H9 (cell line): ENCODE measurements at regions not wholly inside any gene's neighbourhood (a gene's known extent, or its start where the extent isn't known, plus 50 kb on each side); places are given as distances from the start of the nearest gene placed in this dataset.
A peak's percentile ranks its signal among the peaks of the same experiment; 100 is the strongest.

Experiments
- DNase-seq: peaks from one replicate; pipeline ENCODE4 v3.0.0-alpha.2; 2017
- H2AFZ ChIP-seq: one replicate; pipeline ENCODE4 v1.6.1; 2013; ENCODE audit warnings: mild to moderate bottlenecking, low read length, control low read depth, moderate library complexity
- H2AK5ac ChIP-seq: 2 replicates; pipeline ENCODE4 v1.6.1; 2013; ENCODE audit warnings: low read length, control low read depth, mixed read lengths; ENCODE audit not compliant: insufficient read length
- H2BK120ac ChIP-seq: one replicate; pipeline ENCODE4 v1.6.1; 2013; ENCODE audit warnings: low read depth, mild to moderate bottlenecking, low read length, control low read depth, inconsistent platforms; ENCODE audit not compliant: poor library complexity, severe bottlenecking
- H2BK12ac ChIP-seq: 2 replicates; pipeline ENCODE4 v1.6.1; 2013; ENCODE audit warnings: low read length, control low read depth, mixed read lengths, low read depth; ENCODE audit not compliant: insufficient read length
- H2BK15ac ChIP-seq: 2 replicates; pipeline ENCODE4 v1.6.1; 2013; ENCODE audit warnings: low read depth, low read length, control low read depth
- H2BK20ac ChIP-seq: one replicate; pipeline ENCODE4 v1.6.1; 2013; ENCODE audit warnings: low read depth, mild to moderate bottlenecking, low read length, control low read depth, inconsistent platforms; ENCODE audit not compliant: poor library complexity, severe bottlenecking
- H2BK5ac ChIP-seq: 2 replicates; pipeline ENCODE4 v1.6.1; 2013; ENCODE audit warnings: low read length, control low read depth, mixed read lengths; ENCODE audit not compliant: insufficient read length
- H3K14ac ChIP-seq: 2 replicates; pipeline ENCODE4 v1.6.1; 2013; ENCODE audit warnings: low read length, control low read depth; ENCODE audit not compliant: insufficient read depth
- H3K18ac ChIP-seq: 2 replicates; pipeline ENCODE4 v1.6.1; 2013; ENCODE audit warnings: low read depth, mild to moderate bottlenecking, mixed read lengths, low read length, control low read depth; ENCODE audit not compliant: insufficient read length
- H3K23ac ChIP-seq: 2 replicates; pipeline ENCODE4 v1.6.1; 2013; ENCODE audit warnings: low read length, control low read depth, mixed read lengths, low read depth; ENCODE audit not compliant: insufficient read length
- H3K23me2 ChIP-seq: 2 replicates; pipeline ENCODE4 v1.6.1; 2013; ENCODE audit warnings: low read depth, mild to moderate bottlenecking, mixed read lengths, low read length, control low read depth; ENCODE audit not compliant: insufficient read length, poor library complexity, severe bottlenecking
- H3K27ac ChIP-seq: 2 replicates; pipeline ENCODE4 v1.5.1; 2013; ENCODE audit warnings: low read length, control low read depth, mixed read lengths, low read depth; ENCODE audit not compliant: insufficient read length
- H3K27me3 ChIP-seq: 2 replicates; pipeline ENCODE4 v1.6.1; 2013; ENCODE audit warnings: low read length, control low read depth, inconsistent platforms; ENCODE audit not compliant: insufficient read depth
- H3K4ac ChIP-seq: 2 replicates; pipeline ENCODE4 v1.6.1; 2013; ENCODE audit warnings: low read depth, mild to moderate bottlenecking, control low read depth, inconsistent platforms, low read length, moderate library complexity
- H3K4me1 ChIP-seq: 2 replicates; pipeline ENCODE4 v1.6.1; 2013; ENCODE audit warnings: low read length, control low read depth, inconsistent platforms; ENCODE audit not compliant: insufficient read depth
- H3K4me2 ChIP-seq: 2 replicates; pipeline ENCODE4 v1.6.1; 2013; ENCODE audit warnings: low read length, control low read depth, mixed read lengths; ENCODE audit not compliant: insufficient read length, insufficient read depth
- H3K56ac ChIP-seq: 2 replicates; pipeline ENCODE4 v1.6.1; 2013; ENCODE audit warnings: low read depth, mild to moderate bottlenecking, mixed read lengths, low read length, control low read depth; ENCODE audit not compliant: insufficient read length
- H3K79me1 ChIP-seq: 2 replicates; pipeline ENCODE4 v1.6.1; 2013; ENCODE audit warnings: low read depth, mild to moderate bottlenecking, moderate library complexity, low read length, control low read depth, inconsistent platforms; ENCODE audit not compliant: insufficient read depth, poor library complexity, severe bottlenecking
- H3K79me2 ChIP-seq: 2 replicates; pipeline ENCODE4 v1.6.1; 2013; ENCODE audit warnings: low read length, control low read depth, inconsistent platforms; ENCODE audit not compliant: insufficient read depth
- H3K9ac ChIP-seq: 2 replicates; pipeline ENCODE4 v1.6.1; 2013; ENCODE audit warnings: low read length, control low read depth, mixed read lengths; ENCODE audit not compliant: insufficient read length; ENCODE audit errors: extremely low read depth
- H3K9me3 ChIP-seq: one replicate; pipeline ENCODE4 v1.6.1; 2013; ENCODE audit warnings: low read depth, low read length, inconsistent platforms; ENCODE audit not compliant: control insufficient read depth
- H3T11ph ChIP-seq: one replicate; pipeline ENCODE4 v1.6.1; 2013; ENCODE audit warnings: mild to moderate bottlenecking, low read length, control low read depth, inconsistent platforms
- H4K20me1 ChIP-seq: one replicate; pipeline ENCODE4 v1.6.1; 2013; ENCODE audit not compliant: control insufficient read depth, insufficient read length, insufficient read depth
- H4K5ac ChIP-seq: 2 replicates; pipeline ENCODE4 v1.6.1; 2013; ENCODE audit warnings: low read depth, mild to moderate bottlenecking, mixed read lengths, low read length, control low read depth; ENCODE audit not compliant: insufficient read length
- H4K8ac ChIP-seq: replicated peaks from 2 replicates; pipeline ENCODE4 v1.6.1; 2013; ENCODE audit warnings: low read length, control low read depth, mixed read lengths, low read depth; ENCODE audit not compliant: insufficient read length
- H4K91ac ChIP-seq: 2 replicates; pipeline ENCODE4 v1.6.1; 2013; ENCODE audit warnings: low read depth, mild to moderate bottlenecking, moderate library complexity, mixed read lengths, low read length, control low read depth; ENCODE audit not compliant: insufficient read length
- H3K27ac Mint-ChIP-seq, 3 experiments: 2 replicates in 2 of 3; 3 replicates in 1 of 3; pipeline ENCODE4 v1.8.0; 2020 to 2021; ENCODE audit warnings: mixed read lengths in 3 of 3, mild to moderate bottlenecking in 1 of 3, moderate library complexity in 1 of 3
- H3K27me3 Mint-ChIP-seq: 2 replicates; pipeline ENCODE4 v1.8.0; 2021; ENCODE audit warnings: low read depth, mild to moderate bottlenecking, moderate library complexity, mixed read lengths
- H3K36me3 Mint-ChIP-seq, 3 experiments: 2 replicates in 2 of 3; 3 replicates in 1 of 3; pipeline ENCODE4 v1.8.0; 2020 to 2021; ENCODE audit warnings: low read depth in 3 of 3, mixed read lengths in 3 of 3; ENCODE audit not compliant: insufficient read depth in 1 of 3
- H3K4me1 Mint-ChIP-seq, 2 experiments: 2 replicates each; pipeline ENCODE4 v1.8.0; 2020; ENCODE audit warnings: mixed read lengths in 2 of 2
- H3K4me3 Mint-ChIP-seq, 2 experiments: 2 replicates in 1 of 2; 3 replicates in 1 of 2; pipeline ENCODE4 v1.8.0; 2020 to 2021; ENCODE audit warnings: mild to moderate bottlenecking in 2 of 2, mixed read lengths in 2 of 2, moderate library complexity in 1 of 2
- H3K9me3 Mint-ChIP-seq, 2 experiments: 2 replicates in 1 of 2; 3 replicates in 1 of 2; pipeline ENCODE4 v1.8.0; 2020; ENCODE audit warnings: mild to moderate bottlenecking in 2 of 2, mixed read lengths in 2 of 2, moderate library complexity in 1 of 2
- CTCF ChIP-seq: fragments of 200-600 bp; sonication (generic); conservative IDR thresholded peaks from 3 replicates; pipeline ENCODE4 v1.8.0; 2021; ENCODE audit warnings: antibody characterized with exemption, mild to moderate bottlenecking
- WGBS: extraction: QIAGEN DNeasy Blood & Tissue Kit; methylation state at CpG from one replicate; pipeline ENCODE4 v1.1.7; 2013; ENCODE audit warnings: missing lambda C conversion rate, low lambda C conversion rate, mixed read lengths; ENCODE audit not compliant: insufficient read length; ENCODE audit errors: extremely low coverage; 5-methylcytosine and 5-hydroxymethylcytosine counted together

GRCh38 chr2:194721227-194721626 lies 935.8 kb upstream of the SLC39A10 start:
- H3K36me3 Mint-ChIP-seq, result no peaks in the 10 kb centered on the region
- Histone ChIP-seq H2BK5ac (no peak overlapping the region), H3K4me1 (no peaks in the 10 kb centered on the region), H3K27me3 (no peaks in the 10 kb centered on the region), H4K5ac (no peak overlapping the region), H3K79me1 (no peaks in the 10 kb centered on the region), H2AK5ac (no peak overlapping the region), H3K79me2 (no peaks in the 10 kb centered on the region), H3K4me2 (no peak overlapping the region), H3K9ac (no peak overlapping the region), H4K8ac (no peak overlapping the region), H2BK20ac (no peak overlapping the region), H3K14ac (no peak overlapping the region), H4K91ac (no peak overlapping the region), H3K23me2 (no peaks in the 10 kb centered on the region), H3K56ac (no peak overlapping the region), H4K20me1 (no peaks in the 10 kb centered on the region), H3K4ac (no peak overlapping the region), H2BK15ac (no peak overlapping the region), H3K27ac (no peak overlapping the region), H2BK120ac (no peak overlapping the region), H3K9me3 (no peaks in the 10 kb centered on the region), H3K23ac (no peak overlapping the region), H3T11ph (no peak overlapping the region), H2AFZ (no peak overlapping the region), H3K18ac (peak overlapping the region; percentile 34), H2BK12ac (no peak overlapping the region)
- peaks cover 1% of the 10 kb centered on the region; the same call in 1 of the 2 replicates for H3K27me3 Mint-ChIP-seq
- H3K9me3 Mint-ChIP-seq, result no peaks in the 10 kb centered on the region
- H3K4me3 Mint-ChIP-seq, result no peak overlapping the region
- no peak for DNase-seq
- H3K4me1 Mint-ChIP-seq, result no peaks in the 10 kb centered on the region
- WGBS, result no CpG with 5 or more reads among the region's 3 CpGs
- H3K27ac Mint-ChIP-seq, result no peak overlapping the region
- no peak for TF ChIP-seq CTCF
